HG03097 (cell line): ENCODE measurements at regions not wholly inside any gene's neighbourhood (a gene's known extent, or its start where the extent isn't known, plus 50 kb on each side); places are given as distances from the start of the nearest gene placed in this dataset.
A peak's percentile ranks its signal among the peaks of the same experiment; 100 is the strongest.
"Not testable (repeated sequence)": the region's sequence is repeated elsewhere in the genome, so short reads cannot be mapped to it uniquely, and the experiment has no call there.

Source experiments
- ATAC-seq: cut with Tn5 transposase; IDR thresholded peaks from one replicate; pipeline ENCODE4 v1.9.1; 2021; ENCODE audit not compliant: unreplicated experiment, low FRiP score

DNA sequence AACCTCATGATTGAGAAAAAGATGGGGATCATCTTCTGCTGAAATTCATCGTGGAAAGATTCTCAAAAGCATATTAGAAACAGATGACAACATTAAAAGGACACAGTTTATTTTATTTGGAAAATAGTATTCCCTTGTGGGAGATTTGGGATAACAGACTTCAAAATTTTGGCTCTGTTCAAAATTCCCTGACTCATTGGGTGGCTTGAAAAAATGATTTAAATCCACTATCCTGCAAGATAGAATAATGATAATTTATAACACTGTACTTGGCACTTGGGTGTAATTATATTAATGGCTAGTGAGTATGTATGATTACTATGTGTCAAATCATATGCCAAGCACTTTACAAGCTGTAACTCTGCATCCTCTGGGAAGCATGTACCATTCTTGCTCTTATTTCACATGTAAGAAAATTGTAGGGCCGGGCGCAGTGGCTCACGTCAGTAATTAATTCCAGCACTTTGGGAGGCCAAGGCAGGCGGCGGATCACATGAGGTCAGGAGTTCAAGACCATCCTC is 128.8 kb downstream of the LMNTD1 start:
- ATAC-seq, result no peak

DNA sequence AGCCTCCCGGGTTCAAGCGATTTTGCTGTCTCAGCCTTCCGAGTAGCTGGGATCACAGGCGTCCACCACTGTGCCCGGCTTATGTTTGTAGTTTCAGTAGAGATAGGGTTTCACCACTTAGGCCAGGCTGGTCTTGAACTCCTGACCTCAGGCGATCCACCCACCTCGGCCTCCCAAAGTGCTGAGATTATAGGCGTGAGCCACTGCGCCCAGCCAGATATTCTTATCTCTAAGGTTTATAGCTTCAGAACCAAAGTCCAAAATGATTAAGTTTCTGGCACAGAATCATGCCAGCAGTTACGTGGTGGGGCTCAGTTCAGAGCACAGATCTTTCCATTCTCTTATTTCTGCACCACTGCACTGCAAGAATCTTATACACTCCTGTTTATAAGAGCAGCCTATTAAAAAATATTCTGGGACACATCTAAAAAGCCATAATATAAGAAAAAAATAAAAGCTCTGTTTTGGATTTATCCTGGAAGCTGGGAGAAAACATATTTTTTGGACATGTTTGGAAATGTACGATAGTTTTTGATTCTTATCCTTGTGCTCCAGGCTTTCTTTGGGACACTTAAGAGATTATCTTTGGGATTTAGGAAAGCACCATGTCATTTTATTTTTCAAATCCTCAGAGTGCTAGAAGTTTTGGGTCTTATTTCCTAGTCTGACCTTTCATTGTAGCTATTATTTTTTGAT is 129.6 kb downstream of the LMNTD1 start:
- no peak for ATAC-seq

DNA sequence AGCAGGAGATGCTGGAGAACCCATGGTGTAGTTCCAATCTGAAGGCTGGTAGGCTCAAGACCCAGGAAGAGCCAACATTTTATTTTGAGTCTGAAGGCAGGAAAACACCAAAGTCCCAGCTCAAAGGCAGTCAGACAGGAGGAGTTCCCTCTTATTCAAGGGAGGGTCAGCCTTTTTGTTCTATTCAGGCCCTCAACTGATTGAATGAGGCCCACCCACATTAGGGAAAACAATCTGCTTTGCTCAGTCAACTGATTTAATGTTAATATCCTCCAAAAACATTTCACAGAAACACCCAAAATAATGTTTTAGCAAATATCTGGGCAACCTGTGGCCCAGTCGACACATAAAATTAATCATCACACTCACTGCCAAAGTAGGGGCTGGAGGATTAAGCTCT is 130.8 kb downstream of the LMNTD1 start:
- no peak for ATAC-seq

DNA sequence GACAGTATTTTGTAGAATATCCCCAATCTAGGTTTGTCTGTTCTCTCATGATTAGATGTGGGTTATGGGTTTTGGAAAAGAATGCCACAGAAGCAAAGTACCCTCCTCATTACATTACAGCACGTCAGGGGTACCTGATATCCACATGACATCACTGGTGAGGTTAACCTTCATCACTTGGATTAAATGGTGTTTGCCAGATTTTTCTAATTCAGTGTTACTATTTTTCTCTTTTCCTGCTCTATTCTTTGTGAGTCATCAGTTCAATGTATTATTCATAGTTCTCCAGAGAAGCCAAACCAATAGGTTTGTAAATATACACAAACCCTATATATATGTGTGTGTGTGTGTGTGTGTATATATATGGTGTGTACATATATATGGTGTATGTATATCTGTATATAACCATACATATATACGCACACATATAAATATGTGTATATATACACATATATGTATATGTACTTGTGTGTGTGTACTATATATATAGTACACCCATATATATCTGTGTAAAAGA is 131.4 kb downstream of the LMNTD1 start:
- no peak for ATAC-seq

DNA sequence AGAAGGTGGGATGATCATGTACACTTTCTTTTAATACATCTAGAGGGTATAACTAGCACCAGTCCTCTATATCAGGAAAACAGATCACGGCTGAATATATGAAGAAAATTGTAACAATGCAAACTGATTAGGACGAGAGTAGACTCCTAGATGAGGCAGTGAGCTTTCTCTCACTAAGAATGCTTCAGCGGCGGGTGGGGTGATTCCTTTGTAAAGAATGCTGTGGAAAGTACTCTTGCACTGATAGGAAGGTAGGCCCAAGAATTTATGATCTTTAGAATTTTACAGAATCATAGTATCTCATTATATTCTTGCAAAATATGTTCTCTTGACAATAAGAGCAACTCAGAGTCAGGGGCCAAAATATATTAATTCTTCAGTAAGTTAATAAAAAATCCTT is 133.0 kb downstream of the LMNTD1 start:
- ATAC-seq, result no peak

DNA sequence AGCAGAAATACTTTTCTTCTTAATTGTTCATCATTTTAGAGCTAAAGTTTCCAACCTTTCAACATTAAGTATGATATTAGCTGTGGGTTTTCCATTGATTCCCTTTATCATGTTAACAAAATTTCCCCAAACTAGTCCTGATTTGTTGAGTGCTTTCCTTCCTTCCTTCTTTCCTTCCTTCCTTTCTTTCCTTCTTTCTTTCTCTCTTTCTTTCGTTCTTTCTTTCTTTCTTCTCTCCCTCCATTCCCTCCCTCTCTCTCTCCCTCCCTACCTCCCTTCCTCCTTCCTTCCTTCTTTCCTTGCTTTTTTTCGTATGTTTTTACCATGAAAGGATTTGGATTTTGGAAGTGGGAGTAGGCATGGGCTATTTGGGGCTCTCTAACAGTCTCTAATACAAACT is 133.5 kb downstream of the LMNTD1 start:
- no peak for ATAC-seq

DNA sequence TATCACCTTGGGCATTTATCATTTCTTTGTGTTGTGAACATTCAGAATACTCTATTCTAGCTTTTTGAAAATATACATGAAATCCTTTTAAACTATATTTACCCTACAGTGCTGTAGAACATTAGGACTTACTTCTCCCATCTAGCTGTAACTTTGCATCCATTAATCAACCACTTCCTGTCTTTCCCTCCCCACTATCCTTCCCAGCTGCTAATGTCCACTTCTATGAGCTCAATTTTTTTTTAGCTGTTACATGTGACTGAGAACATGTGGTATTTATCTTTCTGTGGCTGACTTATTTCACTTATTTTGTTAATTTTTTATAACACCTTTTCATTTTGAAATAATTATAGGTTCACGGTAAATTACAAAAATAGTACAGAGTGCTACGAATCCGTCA is 136.0 kb downstream of the LMNTD1 start:
- no peak for ATAC-seq

DNA sequence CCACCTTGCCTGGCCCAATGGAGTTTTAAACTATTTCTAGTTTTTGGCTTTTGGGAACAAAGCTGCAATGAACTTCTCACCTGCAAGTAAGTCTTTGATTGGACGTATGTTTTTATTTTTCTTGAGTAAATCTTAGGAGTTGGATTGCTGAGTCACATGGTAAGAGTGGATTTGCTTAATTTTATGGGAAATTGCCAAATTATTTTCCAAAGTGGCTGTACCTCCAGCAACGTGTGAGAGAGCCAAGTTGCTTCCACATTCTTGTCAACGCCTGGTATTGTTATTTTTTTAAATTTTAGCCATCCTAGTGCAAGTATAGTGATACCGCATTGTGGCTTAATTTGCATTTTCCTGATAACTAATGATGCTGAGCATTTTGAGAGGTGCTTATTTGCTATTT is 136.6 kb downstream of the LMNTD1 start:
- ATAC-seq, result no peak

DNA sequence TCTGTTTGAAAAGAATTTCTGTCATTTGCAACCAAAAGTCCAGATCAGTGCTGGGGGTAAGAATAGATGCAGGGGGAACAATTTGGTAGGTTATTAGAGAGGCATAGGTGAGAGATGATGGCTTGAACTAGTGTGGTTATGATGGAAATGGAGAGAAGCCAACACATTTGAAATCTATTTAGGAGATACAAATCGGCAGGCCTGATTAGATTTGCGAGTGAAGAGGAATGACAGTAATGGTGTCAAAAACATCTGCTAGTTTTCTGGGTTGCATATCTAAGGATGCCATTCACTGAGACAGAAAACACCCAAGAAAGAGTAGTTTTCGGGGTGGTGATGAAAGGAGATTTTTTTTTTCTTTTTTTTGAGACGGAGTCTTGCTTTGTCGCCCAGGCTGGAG is 138.1 kb downstream of the LMNTD1 start:
- ATAC-seq, result no peak

DNA sequence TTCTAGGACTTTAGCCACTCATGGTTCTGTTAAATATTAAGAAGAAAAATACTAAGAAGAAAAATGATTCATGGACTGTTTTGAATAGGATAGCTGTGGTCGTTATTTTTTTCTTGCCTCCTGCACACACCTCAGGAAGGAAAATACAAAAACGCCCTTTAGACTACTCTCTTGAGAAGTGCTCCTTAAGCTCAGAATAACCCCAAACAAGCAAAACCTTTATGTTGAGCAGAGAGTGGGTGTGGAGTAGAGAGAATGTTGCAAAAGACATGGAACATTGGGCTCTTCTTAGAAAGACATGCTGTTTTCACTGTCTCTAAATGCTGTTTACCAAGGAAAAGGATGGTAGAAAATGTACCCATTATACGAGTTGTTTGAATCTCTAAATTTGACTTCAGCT is 140.3 kb downstream of the LMNTD1 start:
- no peak for ATAC-seq

DNA sequence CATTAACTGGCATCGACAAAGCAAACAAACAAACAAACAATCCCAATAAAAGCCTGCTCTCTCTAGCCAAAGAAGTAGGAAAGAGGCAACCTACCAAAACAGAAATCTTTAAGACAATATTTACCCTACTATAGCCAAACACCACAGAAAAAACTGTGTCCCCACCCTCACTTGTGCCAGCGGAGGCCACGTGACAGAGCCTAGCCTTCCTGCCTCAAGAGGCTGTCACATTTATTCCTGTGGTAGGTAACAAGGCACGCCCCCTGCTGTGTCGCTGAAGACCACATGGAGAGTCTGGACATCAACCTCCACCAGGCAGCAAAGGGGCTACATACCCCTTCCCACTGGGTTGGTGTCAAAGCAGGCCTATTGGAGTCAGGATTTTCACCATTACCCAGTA is 148.1 kb downstream of the LMNTD1 start:
- no peak for ATAC-seq

DNA sequence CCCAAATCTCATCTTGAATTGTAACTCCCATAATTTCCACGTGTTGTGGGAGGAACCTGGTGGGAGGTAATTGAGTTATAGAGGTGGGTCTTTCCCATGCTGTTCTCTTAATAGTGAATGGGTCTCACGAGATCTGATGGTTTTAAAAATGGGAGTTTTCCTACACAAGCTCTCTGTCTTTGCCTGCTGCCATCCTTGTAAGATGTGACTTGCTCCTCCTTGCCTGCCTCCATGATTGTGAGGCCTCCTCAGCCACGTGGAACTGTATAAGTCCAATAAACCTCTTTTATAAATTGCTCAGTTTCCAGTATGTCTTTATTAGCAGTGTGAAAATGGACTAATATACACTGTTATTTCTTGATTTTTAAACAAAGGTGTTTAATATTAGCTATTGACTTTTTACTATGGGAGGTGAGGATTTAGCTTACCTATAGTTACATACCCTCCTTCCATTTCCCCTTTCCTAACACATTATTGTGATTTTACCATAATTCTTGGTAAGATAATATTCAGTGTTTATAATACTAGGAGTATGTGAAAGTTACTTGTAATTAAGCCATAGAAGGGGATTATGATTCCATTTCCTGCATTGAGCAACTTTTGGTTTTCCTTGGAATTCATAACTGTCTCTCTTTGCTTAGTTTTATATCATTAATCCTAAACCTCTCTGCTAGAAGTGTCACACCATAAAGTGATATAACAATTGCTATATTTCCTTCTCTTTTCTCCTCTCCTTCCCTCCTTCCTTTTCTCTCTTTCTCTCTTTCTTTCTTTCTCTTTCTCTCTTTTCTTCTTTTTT is 151.0 kb upstream of the KRAS start:
- ATAC-seq, result no peak

DNA sequence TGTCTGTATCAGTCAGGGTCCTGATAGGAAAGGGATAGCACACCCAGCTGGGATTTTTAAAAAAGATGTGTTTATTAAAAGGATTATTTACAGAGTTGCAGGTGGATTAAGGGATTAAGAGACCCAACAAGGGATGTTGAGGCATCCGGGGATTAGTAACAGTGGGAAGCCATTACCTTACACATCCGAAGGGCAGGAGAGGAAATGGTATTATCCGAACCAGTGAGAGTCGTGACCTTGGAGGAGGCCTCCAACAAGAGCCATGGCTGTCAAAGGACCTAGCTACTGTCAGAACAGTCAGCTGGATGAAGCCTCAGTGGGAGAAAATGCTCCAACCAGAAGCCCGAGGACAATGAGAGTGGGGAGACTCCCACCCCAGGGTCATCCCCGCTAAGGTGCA is 146.3 kb upstream of the KRAS start:
- ATAC-seq, result no peak

DNA sequence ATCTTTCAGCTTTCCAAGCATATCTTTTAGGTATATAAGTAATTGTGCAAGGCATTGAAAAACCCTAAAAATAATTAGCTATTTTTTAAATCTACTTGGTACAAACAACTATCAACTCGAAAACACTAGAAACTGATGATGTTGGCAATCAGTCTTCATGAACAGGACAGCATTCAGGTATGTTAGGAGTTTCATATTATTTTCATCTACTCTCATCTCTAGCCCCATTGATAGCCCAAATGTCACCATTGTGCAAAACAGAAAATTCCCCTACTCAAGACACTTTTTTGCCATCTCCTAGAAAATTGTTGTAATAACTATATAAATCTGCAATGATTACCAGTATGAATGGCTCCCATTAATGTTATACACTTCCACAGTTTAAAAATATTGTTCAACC is 144.5 kb upstream of the KRAS start:
- no peak for ATAC-seq

DNA sequence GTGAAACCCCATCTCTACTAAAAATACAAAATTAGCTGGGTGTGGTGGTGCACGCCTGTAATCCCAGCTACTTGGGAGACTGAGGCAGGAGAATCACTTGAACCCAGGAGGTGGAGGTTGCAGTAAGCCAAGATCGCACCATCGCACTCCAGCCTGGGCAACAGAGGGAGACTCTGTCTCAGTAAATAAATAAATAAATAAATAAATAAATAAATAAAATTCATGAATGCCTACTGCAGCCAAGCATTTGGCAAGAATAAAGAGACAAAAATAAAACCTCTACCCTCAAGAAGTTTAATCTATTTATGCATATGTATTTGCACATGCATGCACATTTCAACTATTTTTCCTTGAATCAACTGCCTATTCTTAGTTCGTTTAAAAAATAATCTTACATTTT is 144.0 kb upstream of the KRAS start:
- not testable (repeated sequence) for ATAC-seq

DNA sequence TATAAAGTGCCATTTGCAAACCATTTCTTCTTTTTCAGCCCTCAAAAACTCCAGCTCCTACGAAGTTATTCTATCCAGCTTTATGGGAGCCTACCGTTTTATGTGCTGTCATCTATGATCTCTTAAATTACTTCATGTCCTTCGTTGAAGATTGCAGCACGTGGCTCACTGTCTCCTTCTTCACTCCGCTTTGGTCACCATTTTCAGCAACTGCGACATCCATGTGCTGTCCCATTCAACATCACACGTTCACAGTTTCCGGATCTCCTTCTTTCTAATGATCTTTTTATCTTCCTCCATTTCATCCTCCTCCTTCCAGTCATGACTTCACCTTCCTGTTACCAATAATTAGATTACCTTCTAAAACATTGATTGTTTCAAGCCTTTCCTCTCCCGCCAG is 143.3 kb upstream of the KRAS start:
- ATAC-seq, result no peak

DNA sequence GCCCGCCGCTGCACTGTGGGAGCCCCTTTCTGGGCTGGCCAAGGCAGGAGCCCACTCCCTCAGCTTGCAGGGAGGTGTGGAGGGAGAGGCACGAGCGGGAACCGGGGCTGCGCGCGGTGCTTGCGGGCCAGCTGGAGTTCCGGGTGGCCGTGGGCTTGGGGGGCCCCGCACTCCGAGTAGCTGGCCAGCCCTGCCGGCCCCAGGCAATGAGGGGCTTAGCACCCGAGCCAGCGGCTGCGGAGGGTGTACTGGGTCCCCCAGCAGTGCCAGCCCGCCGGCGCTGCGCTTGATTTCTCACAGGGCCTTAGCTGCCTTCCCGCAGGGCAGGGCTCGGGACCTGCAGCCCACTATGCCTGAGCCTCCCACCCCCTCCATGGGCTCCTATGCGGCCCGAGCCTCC is 140.6 kb upstream of the KRAS start:
- not testable (repeated sequence) for ATAC-seq

DNA sequence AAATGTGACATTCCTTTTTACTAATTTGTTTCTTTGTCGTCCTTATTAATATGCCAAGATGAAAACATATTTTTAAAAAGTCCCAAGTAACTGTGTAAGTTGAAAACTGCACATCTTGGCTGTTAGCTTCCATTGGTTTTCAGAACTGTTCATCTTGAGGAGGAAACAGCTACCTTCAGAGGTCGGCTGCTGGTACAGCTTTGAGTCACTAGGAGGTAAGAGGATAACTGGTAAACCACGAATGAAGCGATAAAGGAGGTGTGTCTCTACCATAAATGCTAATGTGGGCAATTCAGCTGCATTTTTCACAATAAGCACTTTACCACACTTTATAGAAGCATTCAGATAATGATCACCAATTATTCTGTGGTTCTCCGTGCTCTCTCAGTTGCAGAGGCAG is 137.5 kb upstream of the KRAS start:
- no peak for ATAC-seq

DNA sequence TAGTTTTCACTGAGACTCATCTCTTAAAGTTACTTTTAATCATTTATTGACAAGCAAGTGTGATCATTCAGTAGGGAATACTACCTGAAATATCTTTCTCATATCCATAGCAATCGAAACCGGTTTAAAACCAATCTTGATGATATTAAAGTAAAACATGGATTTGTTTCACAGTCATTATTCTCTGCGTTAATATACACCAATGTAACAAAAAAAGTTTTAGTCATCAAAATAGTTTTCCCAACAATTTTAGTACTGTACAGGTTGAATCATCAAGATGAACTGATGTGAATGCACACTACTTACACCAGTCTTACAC is 137.0 kb upstream of the KRAS start:
- no peak for ATAC-seq

DNA sequence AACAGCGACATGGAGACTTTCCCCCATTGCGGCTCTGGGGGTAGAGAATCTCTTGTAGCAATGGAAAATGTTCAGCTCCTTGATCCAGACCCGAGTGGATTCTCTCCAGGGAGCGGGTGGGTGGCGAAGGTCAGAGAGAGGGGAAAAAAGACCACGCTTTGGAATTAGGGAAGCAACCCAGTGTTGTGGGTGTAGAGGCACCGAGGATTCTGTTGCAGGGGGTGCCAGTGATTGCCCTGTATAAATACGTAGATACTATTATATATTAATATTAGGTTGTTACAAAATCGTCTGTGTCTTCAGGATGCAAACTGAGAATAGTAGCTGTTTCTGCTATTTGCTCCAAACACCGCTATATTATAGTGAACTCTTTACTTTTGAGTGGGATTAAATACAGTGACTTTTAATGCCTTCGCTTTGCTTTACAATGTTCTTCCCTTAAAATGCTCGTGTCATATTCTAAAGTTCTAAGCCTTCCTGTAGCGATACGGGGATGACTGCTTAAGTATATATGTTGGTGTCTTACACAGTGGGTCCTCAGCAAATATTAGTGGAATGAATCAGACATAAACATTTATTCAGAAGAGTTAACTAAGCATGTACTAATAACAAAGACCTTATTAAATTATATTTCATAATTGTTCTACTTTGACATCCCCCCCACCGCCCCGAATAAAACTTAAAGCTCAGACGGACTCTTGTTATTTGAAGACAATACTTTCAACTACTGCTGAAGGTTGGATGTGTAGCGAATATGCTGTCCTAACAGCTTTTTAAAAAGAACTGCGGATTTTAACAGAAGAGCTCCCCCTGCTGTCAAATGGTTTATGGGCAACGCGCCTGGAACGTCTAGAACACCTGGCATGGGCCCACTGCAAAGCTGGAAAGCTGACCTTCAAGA is 136.4 kb upstream of the KRAS start:
- ATAC-seq, result peak; percentile 0

DNA sequence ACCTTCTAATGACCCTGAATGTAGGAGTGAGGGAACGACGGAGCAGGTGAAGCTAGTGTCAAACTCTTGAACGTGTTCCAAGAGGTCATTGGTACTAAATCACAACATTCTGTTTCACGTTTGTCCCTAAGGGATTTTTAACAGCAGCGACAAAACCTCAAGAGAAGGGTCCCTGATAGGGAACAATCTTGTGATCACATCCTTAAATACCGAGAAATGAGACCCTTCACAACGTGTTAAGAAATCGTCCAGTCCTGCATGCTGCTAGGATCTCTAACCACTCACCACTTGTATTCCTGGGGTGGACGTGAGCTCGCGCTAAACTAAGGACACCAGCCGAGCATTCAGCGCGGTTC is 134.1 kb upstream of the KRAS start:
- no peak for ATAC-seq
